ENCODE measurements at regions not wholly inside any gene's neighbourhood (a gene's known extent, or its start where the extent isn't known, plus 50 kb on each side); places are given as distances from the start of the nearest gene placed in this dataset.

DNA sequence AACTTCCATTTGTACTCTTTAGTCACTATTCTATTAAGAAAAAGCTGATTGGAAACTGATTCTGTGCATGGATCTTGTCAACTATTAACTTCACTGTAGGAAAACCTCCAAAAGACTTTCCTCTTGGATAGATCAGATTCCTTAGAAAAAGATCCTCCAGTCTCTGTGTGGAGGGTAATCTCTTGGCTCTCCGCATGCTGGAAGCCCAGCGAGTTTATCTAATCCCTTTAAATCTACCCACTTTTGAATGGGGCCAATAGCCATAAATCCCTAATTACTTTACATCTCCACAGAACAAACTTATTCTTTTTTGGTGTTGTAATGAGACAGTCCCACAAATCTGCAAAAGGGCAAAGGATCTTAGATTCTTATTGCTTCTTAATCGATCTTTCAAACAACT lies 1206.4 kb upstream of the ADGRL4 start:
- Mint-ChIP-seq H3K27ac (no peak overlapping the region), H3K9me3 (no peaks in the 10 kb centered on the region), H3K4me1 (ENCODE audit: low read depth) (no peaks in the 10 kb centered on the region), H3K4me3 (no peak overlapping the region), H3K36me3 (ENCODE audit: low read depth) (no peaks in the 10 kb centered on the region), H3K27me3 (ENCODE audit: insufficient read depth) (no peaks in the 10 kb centered on the region; the same call in 1 of the 2 replicates)
- DNase-seq, result no peak
- TF ChIP-seq, protein P1, sequence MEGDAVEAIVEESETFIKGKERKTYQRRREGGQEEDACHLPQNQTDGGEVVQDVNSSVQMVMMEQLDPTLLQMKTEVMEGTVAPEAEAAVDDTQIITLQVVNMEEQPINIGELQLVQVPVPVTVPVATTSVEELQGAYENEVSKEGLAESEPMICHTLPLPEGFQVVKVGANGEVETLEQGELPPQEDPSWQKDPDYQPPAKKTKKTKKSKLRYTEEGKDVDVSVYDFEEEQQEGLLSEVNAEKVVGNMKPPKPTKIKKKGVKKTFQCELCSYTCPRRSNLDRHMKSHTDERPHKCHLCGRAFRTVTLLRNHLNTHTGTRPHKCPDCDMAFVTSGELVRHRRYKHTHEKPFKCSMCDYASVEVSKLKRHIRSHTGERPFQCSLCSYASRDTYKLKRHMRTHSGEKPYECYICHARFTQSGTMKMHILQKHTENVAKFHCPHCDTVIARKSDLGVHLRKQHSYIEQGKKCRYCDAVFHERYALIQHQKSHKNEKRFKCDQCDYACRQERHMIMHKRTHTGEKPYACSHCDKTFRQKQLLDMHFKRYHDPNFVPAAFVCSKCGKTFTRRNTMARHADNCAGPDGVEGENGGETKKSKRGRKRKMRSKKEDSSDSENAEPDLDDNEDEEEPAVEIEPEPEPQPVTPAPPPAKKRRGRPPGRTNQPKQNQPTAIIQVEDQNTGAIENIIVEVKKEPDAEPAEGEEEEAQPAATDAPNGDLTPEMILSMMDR (IDR thresholded peaks at IDR 0.05), result no peak

DNA sequence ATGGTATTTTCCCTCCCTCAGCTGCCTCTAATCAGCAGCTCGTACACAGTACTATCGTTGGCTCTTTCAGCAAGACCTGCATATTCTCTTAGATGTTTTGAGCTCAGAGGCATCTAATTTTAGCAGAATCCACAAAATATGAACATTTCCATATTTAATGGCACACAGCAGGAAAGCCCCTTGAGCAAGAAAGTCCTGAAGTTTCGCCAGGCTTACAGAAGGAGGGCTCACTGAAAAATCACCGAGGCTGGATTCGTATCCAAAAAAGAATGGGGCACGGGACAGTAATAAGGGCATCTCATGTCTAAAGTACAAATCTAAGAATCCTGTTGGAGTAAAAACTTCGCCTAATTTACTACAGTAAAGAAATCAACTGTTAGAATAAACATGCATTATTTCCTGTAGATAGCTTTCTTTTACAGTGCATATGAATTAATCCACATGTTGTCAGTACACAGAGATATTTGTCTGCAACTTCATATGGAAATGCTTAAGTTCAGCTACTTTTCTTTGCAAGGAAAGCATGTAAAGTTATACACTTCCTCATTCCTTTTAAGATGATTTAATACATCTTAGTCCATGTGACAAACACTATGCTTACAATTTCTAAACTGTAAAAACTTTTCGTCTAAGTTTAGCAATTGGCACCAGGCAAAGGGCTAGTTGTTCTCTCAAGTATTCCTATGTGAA lies 1205.3 kb upstream of the ADGRL4 start:
- no peaks in the 10 kb centered on the region for H3K4me1 Mint-ChIP-seq (ENCODE audit: low read depth)
- H3K27ac Mint-ChIP-seq, result no peak overlapping the region
- TF ChIP-seq, protein P1 (IDR thresholded peaks at IDR 0.05), result no peak
- no peaks in the 10 kb centered on the region for H3K27me3 Mint-ChIP-seq (ENCODE audit: insufficient read depth)
- no peaks in the 10 kb centered on the region for H3K36me3 Mint-ChIP-seq (ENCODE audit: low read depth)
- no peak for DNase-seq
- no peak overlapping the region for H3K4me3 Mint-ChIP-seq
- no peaks in the 10 kb centered on the region for H3K9me3 Mint-ChIP-seq

DNA sequence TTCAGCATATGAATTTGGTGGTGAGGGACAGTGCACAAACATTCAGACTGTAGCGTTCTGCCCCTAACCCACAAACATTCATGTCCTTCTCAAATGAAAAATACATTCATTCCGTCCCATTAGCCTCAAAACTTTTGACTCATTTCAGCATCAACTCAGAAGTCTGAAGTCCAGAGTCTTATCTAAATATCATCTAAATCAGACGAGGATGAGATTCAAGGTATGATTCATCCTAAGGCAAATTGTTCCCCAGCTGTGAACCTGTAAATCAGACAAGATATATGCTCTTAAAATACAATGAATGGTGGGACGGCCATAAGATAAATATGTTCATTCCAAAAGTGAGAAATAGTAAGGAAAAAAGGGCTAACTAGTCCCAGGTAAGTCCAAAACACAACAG lies 1195.6 kb upstream of the ADGRL4 start:
- no peak overlapping the region for H3K4me3 Mint-ChIP-seq
- no peaks in the 10 kb centered on the region; the same call in 1 of the 2 replicates for H3K9me3 Mint-ChIP-seq
- H3K36me3 Mint-ChIP-seq (ENCODE audit: low read depth), result no peaks in the 10 kb centered on the region
- DNase-seq, result no peak
- TF ChIP-seq, protein P1 (IDR thresholded peaks at IDR 0.05), result no peak
- H3K27me3 Mint-ChIP-seq (ENCODE audit: insufficient read depth), result no peaks in the 10 kb centered on the region
- H3K4me1 Mint-ChIP-seq (ENCODE audit: low read depth), result no peaks in the 10 kb centered on the region
- no peak overlapping the region for H3K27ac Mint-ChIP-seq

DNA sequence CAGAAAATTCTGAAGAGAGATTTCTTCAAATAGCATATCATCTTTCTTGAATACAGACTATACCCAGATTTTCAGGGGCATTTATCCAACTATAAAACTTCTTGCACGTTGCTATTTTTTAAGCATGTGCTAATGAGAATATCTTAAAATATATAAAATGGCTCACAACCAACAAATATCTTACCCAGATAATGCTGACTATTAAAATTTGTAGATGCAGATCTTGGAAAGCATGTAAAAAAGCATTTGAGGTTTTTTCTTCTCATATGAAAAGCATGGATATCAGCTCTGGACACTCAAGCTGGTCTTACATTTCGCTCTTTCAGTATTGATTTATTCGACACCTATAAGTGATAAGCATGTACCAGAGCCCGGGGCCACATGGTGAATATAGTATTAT lies 1187.7 kb upstream of the ADGRL4 start:
- no peaks in the 10 kb centered on the region for H3K27me3 Mint-ChIP-seq (ENCODE audit: insufficient read depth)

DNA sequence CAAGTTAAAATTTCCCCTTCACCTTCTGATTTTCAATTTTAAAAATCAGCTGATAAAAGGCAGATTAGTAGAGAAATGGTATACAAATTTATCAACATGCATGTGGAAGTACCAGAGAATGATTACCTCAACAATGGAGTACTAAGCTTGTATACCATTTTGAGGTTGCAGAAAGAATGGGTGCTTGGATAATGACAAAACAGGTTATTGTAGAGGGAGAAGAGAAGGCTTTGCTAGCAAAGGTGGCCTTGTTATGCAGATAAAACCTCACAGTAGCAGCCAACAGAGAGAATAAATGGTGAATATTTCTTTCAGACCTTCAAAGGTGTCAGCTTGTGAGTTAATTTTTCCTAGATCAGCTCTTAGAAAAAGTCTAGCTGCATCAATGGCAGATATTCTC lies 1174.9 kb upstream of the ADGRL4 start:
- Mint-ChIP-seq H3K27me3 (ENCODE audit: insufficient read depth) (no peaks in the 10 kb centered on the region), H3K27ac (no peak overlapping the region), H3K36me3 (ENCODE audit: low read depth) (peaks cover 4% of the 10 kb centered on the region; the same call in 1 of the 2 replicates), H3K9me3 (peaks cover 18% of the 10 kb centered on the region), H3K4me3 (no peak overlapping the region), H3K4me1 (ENCODE audit: low read depth) (no peaks in the 10 kb centered on the region)
- no peak for DNase-seq
- TF ChIP-seq, protein P1 (IDR thresholded peaks at IDR 0.05), result no peak

More for the DNA sequence above, 1187.7 kb upstream of the ADGRL4 start:
- no peak overlapping the region for H3K27ac Mint-ChIP-seq
- no peaks in the 10 kb centered on the region for H3K4me1 Mint-ChIP-seq (ENCODE audit: low read depth)
- TF ChIP-seq, protein P1 (IDR thresholded peaks at IDR 0.05), result no peak
- no peak overlapping the region for H3K4me3 Mint-ChIP-seq
- no peaks in the 10 kb centered on the region for H3K36me3 Mint-ChIP-seq (ENCODE audit: low read depth)
- no peak for DNase-seq
- peaks cover 5% of the 10 kb centered on the region for H3K9me3 Mint-ChIP-seq

Data from HFFc6 (cell line).